Smooth muscle cell (in vitro differentiated cells): ENCODE measurements at regions not wholly inside any gene's neighbourhood (a gene's known extent, or its start where the extent isn't known, plus 50 kb on each side); places are given as distances from the start of the nearest gene placed in this dataset.

Source experiments
- DNase-seq: peaks from one replicate; lab custom pipeline; 2025; ENCODE audit not compliant: unreplicated experiment; lab: John Stamatoyannopoulos, UW
- H2AFZ ChIP-seq: fragments of 200-600 bp; sonication (generic); 2 replicates; pipeline ENCODE4 v1.6.0; 2016; ENCODE audit warnings: antibody characterized with exemption, low read depth, mild to moderate bottlenecking
- H3F3A ChIP-seq: fragments of 200-600 bp; sonication (generic); 2 replicates; pipeline ENCODE4 v1.6.0; 2017; ENCODE audit warnings: antibody characterized with exemption, low read depth
- H3K27ac ChIP-seq: fragments of 200-600 bp; sonication (generic); 2 replicates; pipeline ENCODE4 v1.5.1; 2016; ENCODE audit warnings: low read depth, mild to moderate bottlenecking
- H3K27me3 ChIP-seq: fragments of 200-600 bp; sonication (generic); 2 replicates; pipeline ENCODE4 v1.6.1; 2016; ENCODE audit warnings: low read depth, mild to moderate bottlenecking
- H3K36me3 ChIP-seq: fragments of 200-600 bp; sonication (generic); 2 replicates; pipeline ENCODE4 v1.5.1; 2016; ENCODE audit warnings: low read depth
- H3K4me1 ChIP-seq: fragments of 200-600 bp; sonication (generic); 2 replicates; pipeline ENCODE4 v1.5.1; 2016; ENCODE audit warnings: low read depth
- H3K4me2 ChIP-seq: fragments of 200-600 bp; sonication (generic); 2 replicates; pipeline ENCODE4 v1.6.0; 2016; ENCODE audit warnings: mild to moderate bottlenecking
- H3K4me3 ChIP-seq: fragments of 200-600 bp; sonication (generic); 2 replicates; pipeline ENCODE4 v1.5.1; 2016; ENCODE audit warnings: mild to moderate bottlenecking
- H3K79me2 ChIP-seq: fragments of 200-600 bp; sonication (generic); 2 replicates; pipeline ENCODE4 v1.6.0; 2016; ENCODE audit warnings: low read depth, mild to moderate bottlenecking
- H3K9ac ChIP-seq: fragments of 200-600 bp; sonication (generic); 2 replicates; pipeline ENCODE4 v1.6.0; 2016; ENCODE audit warnings: low read depth
- H3K9me3 ChIP-seq: fragments of 200-600 bp; sonication (generic); replicated peaks from 2 replicates; pipeline ENCODE4 v1.5.1; 2016; ENCODE audit warnings: low read depth
- H4K20me1 ChIP-seq: fragments of 200-600 bp; sonication (generic); 2 replicates; pipeline ENCODE4 v1.6.0; 2016; ENCODE audit warnings: low read depth
- CTCF ChIP-seq: fragments of 200-600 bp; sonication (generic); IDR thresholded peaks from 2 replicates; pipeline ENCODE4 v1.5.1; 2017; ENCODE audit warnings: borderline replicate concordance, mild to moderate bottlenecking, antibody characterized with exemption; ENCODE audit not compliant: insufficient read depth, poor library complexity, severe bottlenecking
- WGBS: methylation state at CpG from one replicate; pipeline ENCODE4 v1.1.7; 2016; ENCODE audit warnings: low lambda C conversion rate; 5-methylcytosine and 5-hydroxymethylcytosine counted together

- H3K36me3 ChIP-seq, result no peaks in the 10 kb centered on the region
- DNase-seq, result no peak
- H3K4me2 ChIP-seq, result no peak overlapping the region
- no peaks in the 10 kb centered on the region for H3K4me1 ChIP-seq
- no peak overlapping the region for H3K4me3 ChIP-seq
- no peaks in the 10 kb centered on the region for H3K9me3 ChIP-seq
- H3F3A ChIP-seq, result no peaks in the 10 kb centered on the region
- H3K27ac ChIP-seq, result no peak overlapping the region
- no peaks in the 10 kb centered on the region for H3K79me2 ChIP-seq
- H3K9ac ChIP-seq, result no peak overlapping the region
- H2AFZ ChIP-seq, result no peak overlapping the region
- WGBS, result 79% methylated on average over 5 of the region's 5 CpGs
- TF ChIP-seq CTCF, result no peak
- no peaks in the 10 kb centered on the region for H4K20me1 ChIP-seq
- peaks cover 21% of the 10 kb centered on the region for H3K27me3 ChIP-seq
Measured at GRCh38 chr18:72651033-72651432, 106.9 kb upstream of the CBLN2 start.

GRCh38 chr18:72648481-72648960 is 104.4 kb upstream of the CBLN2 start:
- no peaks in the 10 kb centered on the region for H3K4me1 ChIP-seq
- no peak overlapping the region for H2AFZ ChIP-seq
- no peaks in the 10 kb centered on the region for H3K79me2 ChIP-seq
- H3K27ac ChIP-seq, result no peak overlapping the region
- no peak overlapping the region for H3K4me2 ChIP-seq
- no peak overlapping the region for H3K9ac ChIP-seq
- H3K4me3 ChIP-seq, result no peak overlapping the region
- no peaks in the 10 kb centered on the region for H4K20me1 ChIP-seq
- no peaks in the 10 kb centered on the region for H3F3A ChIP-seq
- H3K27me3 ChIP-seq, result peaks cover 21% of the 10 kb centered on the region
- no peak for TF ChIP-seq CTCF
- no peaks in the 10 kb centered on the region for H3K9me3 ChIP-seq
- DNase-seq, result no peak
- no peaks in the 10 kb centered on the region for H3K36me3 ChIP-seq

- Histone ChIP-seq H3K9me3 (no peaks in the 10 kb centered on the region), H3F3A (no peaks in the 10 kb centered on the region), H4K20me1 (no peaks in the 10 kb centered on the region), H3K36me3 (no peaks in the 10 kb centered on the region), H2AFZ (no peak overlapping the region), H3K4me1 (no peaks in the 10 kb centered on the region), H3K79me2 (no peaks in the 10 kb centered on the region), H3K27me3 (peaks cover 21% of the 10 kb centered on the region), H3K27ac (no peak overlapping the region), H3K9ac (no peak overlapping the region), H3K4me2 (no peak overlapping the region), H3K4me3 (no peak overlapping the region)
- TF ChIP-seq CTCF, result no peak
- DNase-seq, result no peak
- 89% methylated on average over 3 of the region's 3 CpGs for WGBS
Measured at GRCh38 chr18:72648079-72648478, 103.9 kb upstream of the CBLN2 start.

- TF ChIP-seq CTCF, result no peak
- Histone ChIP-seq H3K79me2 (no peaks in the 10 kb centered on the region), H3K4me2 (peak overlapping the region; percentile 40), H3K27ac (no peak overlapping the region), H3K9ac (no peak overlapping the region), H3K27me3 (no peaks in the 10 kb centered on the region), H3K36me3 (no peaks in the 10 kb centered on the region), H3F3A (no peaks in the 10 kb centered on the region), H2AFZ (no peak overlapping the region), H3K4me1 (no peaks in the 10 kb centered on the region), H3K4me3 (no peak overlapping the region), H3K9me3 (no peaks in the 10 kb centered on the region), H4K20me1 (no peaks in the 10 kb centered on the region)
- no peak for DNase-seq
- WGBS, result 75% methylated on average over 2 of the region's 2 CpGs
Measured at GRCh38 chr18:72640557-72640956, 96.4 kb upstream of the CBLN2 start.
